CD14-positive monocyte (primary cell): ENCODE measurements at regions not wholly inside any gene's neighbourhood (a gene's known extent, or its start where the extent isn't known, plus 50 kb on each side); places are given as distances from the start of the nearest gene placed in this dataset.

Source experiments
- DNase-seq, 3 donors: peaks; one replicate each; pipeline ENCODE4 v3.0.0-alpha.2; 2011 to 2022
- H2AFZ ChIP-seq: 2 replicates; pipeline ENCODE4 v1.6.0; 2012; ENCODE audit warnings: mild to moderate bottlenecking, low read depth, low read length, inconsistent platforms; ENCODE audit not compliant: insufficient read depth, poor library complexity, severe bottlenecking
- H3K27ac ChIP-seq, 2 donors: 1 replicate in 1 of 2; 2 replicates in 1 of 2; pipeline ENCODE4 v1.5.1; 2012 to 2013; ENCODE audit warnings: low read length in 2 of 2, control low read depth in 1 of 2, inconsistent platforms in 1 of 2, low read depth in 1 of 2, mild to moderate bottlenecking in 1 of 2
- H3K27me3 ChIP-seq, 2 donors: one replicate each; pipeline versions ENCODE4 v1.6.0 to v1.6.1; 2011 to 2013; ENCODE audit warnings: low read length in 2 of 2; ENCODE audit not compliant: control insufficient read depth in 2 of 2, insufficient read depth in 2 of 2
- H3K36me3 ChIP-seq, 2 donors: replicated peaks in 1 of 2; 1 replicate in 1 of 2; 2 replicates in 1 of 2; pipeline versions ENCODE4 v1.5.1 to v1.6.1; 2012 to 2013; ENCODE audit warnings: low read length in 2 of 2, control low read depth in 1 of 2, inconsistent platforms in 1 of 2, mild to moderate bottlenecking in 1 of 2; ENCODE audit not compliant: insufficient read depth in 2 of 2, control insufficient read depth in 1 of 2
- H3K4me1 ChIP-seq, 2 donors: 1 replicate in 1 of 2; 2 replicates in 1 of 2; pipeline versions ENCODE4 v1.5.1 to v1.6.1; 2012 to 2013; ENCODE audit warnings: low read length in 2 of 2, control low read depth in 1 of 2, inconsistent platforms in 1 of 2, mild to moderate bottlenecking in 1 of 2, moderate library complexity in 1 of 2; ENCODE audit not compliant: insufficient read depth in 2 of 2, control insufficient read depth in 1 of 2
- H3K4me2 ChIP-seq: replicated peaks from 2 replicates; pipeline ENCODE3; 2012; ENCODE audit warnings: low read length, moderate library complexity, mild to moderate bottlenecking; ENCODE audit not compliant: poor library complexity, severe bottlenecking; ENCODE audit errors: extremely low read depth
- H3K4me3 ChIP-seq, 3 experiments: fragments of 200-600 bp in 1 of 3; sonication (generic) in 1 of 3; replicated peaks in 1 of 3; 1 replicate in 2 of 3; 2 replicates in 1 of 3; pipeline ENCODE4 v1.5.1; 2011 to 2013; ENCODE audit warnings: low read length in 3 of 3, mild to moderate bottlenecking in 3 of 3, control low read depth in 2 of 3, low read depth in 2 of 3, inconsistent platforms in 1 of 3, moderate library complexity in 1 of 3
- H3K79me2 ChIP-seq: 2 replicates; pipeline ENCODE4 v1.6.0; 2012; ENCODE audit warnings: mild to moderate bottlenecking, control low read depth, inconsistent platforms, low read length, moderate library complexity; ENCODE audit not compliant: insufficient read depth
- H3K9ac ChIP-seq: 2 replicates; pipeline ENCODE4 v1.6.0; 2017; ENCODE audit warnings: low read length, mild to moderate bottlenecking; ENCODE audit not compliant: insufficient read depth, poor library complexity, severe bottlenecking
- H3K9me3 ChIP-seq, 2 donors: replicated peaks in 1 of 2; 1 replicate in 1 of 2; 2 replicates in 1 of 2; pipeline versions ENCODE4 v1.5.1 to v1.6.1; 2012 to 2013; ENCODE audit warnings: low read length in 2 of 2, control low read depth in 1 of 2; ENCODE audit not compliant: control insufficient read depth in 1 of 2, insufficient read depth in 1 of 2
- H4K20me1 ChIP-seq: 2 replicates; pipeline ENCODE4 v1.6.0; 2012; ENCODE audit warnings: mild to moderate bottlenecking, low read length, control low read depth, moderate library complexity; ENCODE audit not compliant: insufficient read depth
- H3K27ac Mint-ChIP-seq, 7 donors: one replicate each; pipeline ENCODE4 v1.8.0; 2020; ENCODE audit warnings: mild to moderate bottlenecking in 7 of 7, mixed read lengths in 7 of 7, moderate library complexity in 6 of 7, inconsistent platforms in 2 of 7
- H3K27me3 Mint-ChIP-seq, 3 donors: one replicate each; pipeline ENCODE4 v1.8.0; 2021 to 2022; ENCODE audit warnings: low read depth in 3 of 3, mild to moderate bottlenecking in 3 of 3, mixed read lengths in 3 of 3, moderate library complexity in 3 of 3, inconsistent platforms in 1 of 3
- H3K36me3 Mint-ChIP-seq, 2 donors: one replicate each; pipeline ENCODE4 v1.8.0; 2020; ENCODE audit warnings: mixed read lengths in 2 of 2, inconsistent platforms in 1 of 2, mild to moderate bottlenecking in 1 of 2
- H3K4me1 Mint-ChIP-seq: one replicate; pipeline ENCODE4 v1.8.0; 2020; ENCODE audit warnings: mild to moderate bottlenecking, mixed read lengths
- H3K4me3 Mint-ChIP-seq, 2 donors: one replicate each; pipeline ENCODE4 v1.8.0; 2020; ENCODE audit warnings: mild to moderate bottlenecking in 2 of 2, mixed read lengths in 2 of 2, moderate library complexity in 1 of 2
- H3K9me3 Mint-ChIP-seq, 7 donors: one replicate each; pipeline ENCODE4 v1.8.0; 2020 to 2022; ENCODE audit warnings: mixed read lengths in 7 of 7, mild to moderate bottlenecking in 6 of 7, moderate library complexity in 6 of 7, inconsistent platforms in 2 of 7
- whole genome bisulfite sequencing: methylation state at CpG from one replicate; pipeline ENCODE4 v1.1.5; 2013; ENCODE audit warnings: missing lambda C conversion rate; ENCODE audit not compliant: insufficient coverage; 5-methylcytosine and 5-hydroxymethylcytosine counted together
- intact Hi-C, 2 donors: fragments of 100-400 bp; cut with micrococcal nuclease; formaldehyde crosslinking; loops; one replicate each; pipeline versions ENCODE4 v1.15.0 to v1.15.1; 2023
- TF ChIP-seq, protein P1 (sequence below): fragments of 200-600 bp; IDR thresholded peaks from one replicate; pipeline ENCODE4 v1.8.0; 2022; ENCODE audit warnings: antibody characterized with exemption, mild to moderate bottlenecking

GRCh38 chr11:26837154-26837553, 115.3 kb upstream of the SLC5A12 start:
- H3K9me3 Mint-ChIP-seq, result peaks cover 0 to 7% (median 0%) of the 10 kb centered on the region in 7 donors
- H2AFZ ChIP-seq, result no peak overlapping the region
- H3K4me2 ChIP-seq, result no peak overlapping the region
- TF ChIP-seq, protein P1, sequence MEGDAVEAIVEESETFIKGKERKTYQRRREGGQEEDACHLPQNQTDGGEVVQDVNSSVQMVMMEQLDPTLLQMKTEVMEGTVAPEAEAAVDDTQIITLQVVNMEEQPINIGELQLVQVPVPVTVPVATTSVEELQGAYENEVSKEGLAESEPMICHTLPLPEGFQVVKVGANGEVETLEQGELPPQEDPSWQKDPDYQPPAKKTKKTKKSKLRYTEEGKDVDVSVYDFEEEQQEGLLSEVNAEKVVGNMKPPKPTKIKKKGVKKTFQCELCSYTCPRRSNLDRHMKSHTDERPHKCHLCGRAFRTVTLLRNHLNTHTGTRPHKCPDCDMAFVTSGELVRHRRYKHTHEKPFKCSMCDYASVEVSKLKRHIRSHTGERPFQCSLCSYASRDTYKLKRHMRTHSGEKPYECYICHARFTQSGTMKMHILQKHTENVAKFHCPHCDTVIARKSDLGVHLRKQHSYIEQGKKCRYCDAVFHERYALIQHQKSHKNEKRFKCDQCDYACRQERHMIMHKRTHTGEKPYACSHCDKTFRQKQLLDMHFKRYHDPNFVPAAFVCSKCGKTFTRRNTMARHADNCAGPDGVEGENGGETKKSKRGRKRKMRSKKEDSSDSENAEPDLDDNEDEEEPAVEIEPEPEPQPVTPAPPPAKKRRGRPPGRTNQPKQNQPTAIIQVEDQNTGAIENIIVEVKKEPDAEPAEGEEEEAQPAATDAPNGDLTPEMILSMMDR, result no peak
- intact Hi-C loops, result no loop called here
- H3K4me3 ChIP-seq, result no peak overlapping the region
- no peak overlapping the region for H3K27ac ChIP-seq
- no peaks in the 10 kb centered on the region for H3K27me3 ChIP-seq
- no peak overlapping the region for H3K27ac Mint-ChIP-seq
- H3K36me3 Mint-ChIP-seq, result no peaks in the 10 kb centered on the region
- no peaks in the 10 kb centered on the region for H3K36me3 ChIP-seq
- H3K79me2 ChIP-seq, result no peaks in the 10 kb centered on the region
- no peak for DNase-seq
- H3K4me1 Mint-ChIP-seq, result no peaks in the 10 kb centered on the region
- no peaks in the 10 kb centered on the region for H3K27me3 Mint-ChIP-seq
- no peaks in the 10 kb centered on the region for H3K4me1 ChIP-seq
- H3K4me3 Mint-ChIP-seq, result no peak overlapping the region
- peaks cover 0 to under 1% of the 10 kb centered on the region in 2 donors for H3K9me3 ChIP-seq
- no peak overlapping the region for H3K9ac ChIP-seq
- WGBS, result no CpG with 5 or more reads among the region's 2 CpGs
- no peaks in the 10 kb centered on the region for H4K20me1 ChIP-seq

DNA sequence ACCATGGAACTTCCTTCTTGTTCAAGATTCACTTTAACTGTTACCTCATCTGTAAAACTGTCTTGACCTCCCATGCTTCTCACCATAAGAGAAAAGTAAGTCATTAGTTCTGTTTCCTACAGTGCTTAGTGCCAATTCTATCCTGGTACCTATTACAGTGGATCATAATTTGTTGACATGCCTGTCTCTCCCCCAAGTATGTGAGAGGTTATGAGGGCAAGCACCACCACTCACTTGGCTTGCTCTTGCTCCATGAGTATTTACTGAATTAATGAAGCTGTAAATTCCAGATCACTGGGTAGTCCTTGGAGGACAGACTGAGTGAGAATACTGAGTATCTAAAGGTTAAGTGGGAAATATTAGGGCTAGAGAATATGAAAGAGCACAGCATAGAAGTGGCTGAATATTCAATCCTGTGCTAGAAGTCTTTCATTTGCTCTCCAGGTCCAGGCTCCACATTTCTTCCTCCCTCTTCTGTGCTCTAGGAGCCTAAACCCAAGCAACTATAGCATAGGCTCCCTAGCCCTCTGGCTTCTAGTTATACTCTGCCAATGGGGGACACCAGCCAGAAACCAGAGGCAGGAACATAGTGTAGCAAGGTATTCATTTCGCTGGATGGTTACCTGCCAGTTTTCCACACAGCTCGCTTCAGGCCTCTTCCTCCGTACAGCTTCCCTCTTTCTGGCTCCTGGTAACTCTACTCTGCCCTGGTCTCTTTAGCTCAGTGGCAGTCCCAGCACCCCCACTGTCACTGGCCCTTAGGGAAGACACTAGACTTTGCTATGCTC, 118.2 kb upstream of the SLC5A12 start:
- Mint-ChIP-seq H3K4me3 (no peak overlapping the region), H3K27ac (no peak overlapping the region), H3K27me3 (no peaks in the 10 kb centered on the region), H3K9me3 (peaks cover 0 to 12% (median 0%) of the 10 kb centered on the region in 7 donors), H3K4me1 (no peaks in the 10 kb centered on the region), H3K36me3 (no peaks in the 10 kb centered on the region)
- no peak overlapping the region for H3K4me2 ChIP-seq
- WGBS, result 87% methylated on average over 3 of the region's 3 CpGs
- TF ChIP-seq, protein P1, result no peak
- H3K36me3 ChIP-seq, result no peaks in the 10 kb centered on the region
- no peaks in the 10 kb centered on the region for H4K20me1 ChIP-seq
- no peak for DNase-seq
- no peaks in the 10 kb centered on the region for H3K4me1 ChIP-seq
- no peaks in the 10 kb centered on the region for H3K27me3 ChIP-seq
- H3K79me2 ChIP-seq, result no peaks in the 10 kb centered on the region
- no peak overlapping the region for H3K9ac ChIP-seq
- intact Hi-C loops, result no loop called here
- H3K9me3 ChIP-seq, result no peaks in the 10 kb centered on the region
- H3K4me3 ChIP-seq, result no peak overlapping the region
- no peak overlapping the region for H3K27ac ChIP-seq
- no peak overlapping the region for H2AFZ ChIP-seq
